Vagina (tissue), 2 donors: ENCODE measurements at regions not wholly inside any gene's neighbourhood (a gene's known extent, or its start where the extent isn't known, plus 50 kb on each side); places are given as distances from the start of the nearest gene placed in this dataset.

Experiments used
- DNase-seq, 2 donors: peaks; one replicate each; pipeline ENCODE4 v3.0.0-alpha.2; 2017; ENCODE audit errors: extremely low spot score in 2 of 2
- H3K27ac ChIP-seq: fragments of 200-600 bp; sonication (generic); one replicate; pipeline ENCODE4 v1.5.1; 2019
- H3K27me3 ChIP-seq: fragments of 200-600 bp; sonication (generic); one replicate; pipeline ENCODE4 v1.5.1; 2019
- H3K36me3 ChIP-seq, 2 donors: fragments of 200-600 bp; sonication (generic); one replicate each; pipeline ENCODE4 v1.5.1; 2017 to 2019
- H3K4me1 ChIP-seq: fragments of 200-600 bp; sonication (generic); one replicate; pipeline ENCODE4 v1.5.1; 2019
- H3K4me3 ChIP-seq, 2 donors: fragments of 200-600 bp; sonication (generic); 1 replicate in 1 of 2; 2 replicates in 1 of 2; pipeline ENCODE4 v1.5.1; 2016 to 2019
- H3K9me3 ChIP-seq: fragments of 200-600 bp; sonication (generic); one replicate; pipeline ENCODE4 v1.5.1; 2019
- POLR2A ChIP-seq, 2 donors: fragments of 450-650 bp; IDR thresholded peaks; one replicate each; pipeline ENCODE4 v1.6.1; 2017; ENCODE audit warnings: antibody characterized with exemption in 2 of 2, mild to moderate bottlenecking in 2 of 2, moderate library complexity in 2 of 2
- POLR2AphosphoS5 ChIP-seq, 2 donors: sonication (generic); formaldehyde crosslinking; IDR thresholded peaks; one replicate each; pipeline ENCODE4 v1.9.0; 2017; ENCODE audit warnings: antibody characterized with exemption in 2 of 2, mild to moderate bottlenecking in 2 of 2, low read depth in 1 of 2; ENCODE audit not compliant: insufficient read depth in 1 of 2
- intact Hi-C: fragments of 100-400 bp; cut with DNase I; formaldehyde crosslinking; loops from one replicate; pipeline ENCODE4 v1.15.1; 2023
- TF ChIP-seq, protein P1 (sequence below), 3 experiments: fragments of 450-650 bp in 2 of 3; fragments of 200-600 bp in 1 of 3; sonication (generic) in 1 of 3; IDR thresholded peaks; one replicate each; pipeline ENCODE4 v1.5.1; 2017 to 2019; ENCODE audit warnings: antibody characterized with exemption in 3 of 3, mild to moderate bottlenecking in 2 of 3, moderate library complexity in 2 of 3

DNA sequence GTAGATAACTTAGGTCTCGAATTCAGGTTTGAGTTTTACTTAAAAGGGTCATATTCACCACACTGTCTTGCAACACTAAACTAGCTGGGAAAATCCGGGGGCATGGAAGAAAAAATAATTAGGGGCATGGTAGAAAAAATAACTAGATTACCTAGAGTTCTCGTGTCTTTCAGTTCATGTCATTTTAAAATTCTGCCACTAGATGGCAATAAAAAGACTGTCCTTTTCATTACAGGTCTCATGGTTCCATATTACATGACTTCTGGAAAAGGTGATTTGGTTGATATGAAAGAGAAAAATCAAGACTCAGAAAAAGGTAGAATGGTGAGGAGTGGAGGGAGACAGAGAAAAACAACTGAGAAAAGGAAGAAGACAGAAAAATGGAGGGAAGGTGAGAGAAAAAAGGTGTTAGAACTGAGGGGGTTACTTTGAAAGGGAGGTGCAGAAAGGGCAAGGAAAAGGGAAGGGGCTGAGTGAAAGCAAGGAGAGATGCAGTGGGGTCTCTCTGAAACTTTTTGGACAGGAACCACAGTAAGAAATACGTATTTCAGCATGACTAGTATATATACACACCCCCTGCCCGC is 299.0 kb downstream of the KLF12 start:
- Histone ChIP-seq H3K27me3 (no peaks in the 10 kb centered on the region), H3K36me3 (no peaks in the 10 kb centered on the region), H3K4me1 (no peaks in the 10 kb centered on the region), H3K27ac (no peak overlapping the region), H3K4me3 (no peak overlapping the region), H3K9me3 (no peaks in the 10 kb centered on the region)
- no peak for TF ChIP-seq POLR2AphosphoS5 (IDR thresholded peaks at IDR 0.05; ENCODE audit: insufficient read depth in 1 of 2, low read depth in 1 of 2)
- TF ChIP-seq, protein P1, sequence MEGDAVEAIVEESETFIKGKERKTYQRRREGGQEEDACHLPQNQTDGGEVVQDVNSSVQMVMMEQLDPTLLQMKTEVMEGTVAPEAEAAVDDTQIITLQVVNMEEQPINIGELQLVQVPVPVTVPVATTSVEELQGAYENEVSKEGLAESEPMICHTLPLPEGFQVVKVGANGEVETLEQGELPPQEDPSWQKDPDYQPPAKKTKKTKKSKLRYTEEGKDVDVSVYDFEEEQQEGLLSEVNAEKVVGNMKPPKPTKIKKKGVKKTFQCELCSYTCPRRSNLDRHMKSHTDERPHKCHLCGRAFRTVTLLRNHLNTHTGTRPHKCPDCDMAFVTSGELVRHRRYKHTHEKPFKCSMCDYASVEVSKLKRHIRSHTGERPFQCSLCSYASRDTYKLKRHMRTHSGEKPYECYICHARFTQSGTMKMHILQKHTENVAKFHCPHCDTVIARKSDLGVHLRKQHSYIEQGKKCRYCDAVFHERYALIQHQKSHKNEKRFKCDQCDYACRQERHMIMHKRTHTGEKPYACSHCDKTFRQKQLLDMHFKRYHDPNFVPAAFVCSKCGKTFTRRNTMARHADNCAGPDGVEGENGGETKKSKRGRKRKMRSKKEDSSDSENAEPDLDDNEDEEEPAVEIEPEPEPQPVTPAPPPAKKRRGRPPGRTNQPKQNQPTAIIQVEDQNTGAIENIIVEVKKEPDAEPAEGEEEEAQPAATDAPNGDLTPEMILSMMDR (IDR thresholded peaks at IDR 0.05), result peak in 2 of 3 experiments; percentile 55 to 65
- no peak for DNase-seq
- intact Hi-C loops, result loop anchor here (10.0 kb wide), 1 partner anchor 1390 kb away; no protein-coding TSS in a partner anchor

DNA sequence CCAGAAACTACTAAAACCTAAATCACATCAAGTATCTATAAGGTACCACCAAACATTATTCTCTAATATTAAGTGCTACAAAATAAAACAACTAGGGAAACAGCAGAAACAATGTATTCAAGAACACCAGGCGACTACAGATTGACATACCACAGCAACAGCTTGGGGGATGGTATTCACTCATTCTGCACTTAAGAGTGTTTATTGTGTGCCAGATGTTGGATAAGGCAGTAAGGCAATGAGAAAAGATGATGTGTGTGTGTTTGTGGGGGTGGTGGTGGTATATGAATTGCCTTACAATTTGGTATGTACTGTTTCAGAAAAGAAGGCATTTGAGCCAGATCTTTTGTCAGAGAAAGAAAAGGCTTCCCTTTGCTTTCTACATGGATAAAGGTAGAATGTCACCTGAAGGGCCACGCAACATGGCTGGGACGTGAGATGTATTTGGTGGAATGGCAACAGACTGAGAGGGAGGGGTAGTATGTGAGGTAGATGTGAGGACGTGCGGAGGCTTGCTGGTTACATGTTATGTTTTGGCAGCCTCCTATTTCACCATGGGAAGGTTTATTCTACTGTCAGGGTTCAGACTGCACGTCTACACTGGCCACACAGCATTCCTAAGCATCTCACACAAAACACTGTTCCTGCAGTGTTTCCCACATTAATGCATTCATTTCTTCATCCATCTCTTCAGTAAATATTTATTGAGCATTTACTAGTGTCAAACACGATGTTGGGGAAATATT is 300.7 kb downstream of the KLF12 start:
- no peaks in the 10 kb centered on the region for H3K27me3 ChIP-seq
- H3K4me1 ChIP-seq, result no peaks in the 10 kb centered on the region
- intact Hi-C loops, result loop anchor here (10.0 kb wide), 1 partner anchor 1391 kb away; no protein-coding TSS in a partner anchor
- no peak for TF ChIP-seq POLR2A (IDR thresholded peaks at IDR 0.05)
- no peak for TF ChIP-seq POLR2AphosphoS5 (IDR thresholded peaks at IDR 0.05; ENCODE audit: insufficient read depth in 1 of 2, low read depth in 1 of 2)
- TF ChIP-seq, protein P1 (IDR thresholded peaks at IDR 0.05), result no peak
- H3K27ac ChIP-seq, result no peak overlapping the region
- H3K4me3 ChIP-seq, result no peak overlapping the region
- no peaks in the 10 kb centered on the region for H3K36me3 ChIP-seq
- no peak for DNase-seq
- no peaks in the 10 kb centered on the region for H3K9me3 ChIP-seq

DNA sequence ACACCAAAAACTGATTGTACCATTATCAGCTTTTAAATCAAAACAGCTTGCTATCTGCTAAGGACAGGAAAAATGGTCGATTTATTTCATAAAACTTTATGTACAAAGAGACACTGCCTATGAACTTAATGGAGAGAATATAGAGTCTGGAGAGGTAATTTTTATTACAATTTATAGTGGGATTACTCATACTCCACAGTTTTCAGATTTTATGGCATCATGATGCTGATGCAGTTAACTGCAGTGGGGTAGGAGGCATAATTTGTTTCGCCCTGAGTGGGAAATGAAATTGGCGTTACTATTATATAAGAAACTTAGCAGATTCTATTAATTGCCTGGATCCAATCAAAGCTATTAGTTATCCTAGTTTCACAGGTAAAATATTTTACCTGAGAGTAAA is 301.4 kb downstream of the KLF12 start:
- no peak for DNase-seq
- Histone ChIP-seq H3K9me3 (no peaks in the 10 kb centered on the region), H3K27me3 (no peaks in the 10 kb centered on the region), H3K36me3 (no peaks in the 10 kb centered on the region), H3K4me1 (no peaks in the 10 kb centered on the region), H3K27ac (no peak overlapping the region), H3K4me3 (no peak overlapping the region)
- TF ChIP-seq POLR2A (IDR thresholded peaks at IDR 0.05) (no peak), POLR2AphosphoS5 (IDR thresholded peaks at IDR 0.05; ENCODE audit: insufficient read depth in 1 of 2, low read depth in 1 of 2) (no peak)
- TF ChIP-seq, protein P1 (IDR thresholded peaks at IDR 0.05), result no peak
- intact Hi-C loops, result loop anchor here (10.0 kb wide), 1 partner anchor 1392 kb away; no protein-coding TSS in a partner anchor

DNA sequence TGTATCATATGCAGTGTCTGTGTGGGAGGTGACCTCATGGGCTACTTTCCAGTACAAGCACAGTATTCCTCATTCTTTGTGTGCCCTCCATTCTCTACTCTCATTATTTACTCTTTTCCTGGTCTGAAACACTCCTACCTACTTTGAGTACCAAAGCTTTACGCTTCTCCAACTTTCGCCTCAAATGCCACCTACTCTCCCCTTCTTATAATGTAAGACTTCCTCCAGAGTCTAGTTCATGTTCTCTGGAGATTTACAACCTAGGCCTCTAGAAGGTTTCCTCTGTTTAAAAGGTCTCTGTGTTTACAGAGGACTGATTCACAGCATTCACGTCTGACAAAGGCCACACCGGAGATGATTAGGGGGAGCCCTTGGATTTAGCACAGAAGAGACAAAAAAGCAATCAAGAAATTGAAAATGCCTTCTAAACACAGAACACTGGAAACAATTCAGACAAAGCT is 302.0 kb downstream of the KLF12 start:
- Histone ChIP-seq H3K4me1 (no peaks in the 10 kb centered on the region), H3K4me3 (no peak overlapping the region), H3K27me3 (no peaks in the 10 kb centered on the region), H3K27ac (no peak overlapping the region), H3K36me3 (no peaks in the 10 kb centered on the region), H3K9me3 (no peaks in the 10 kb centered on the region)
- intact Hi-C loops, result loop anchor here (10.0 kb wide), 1 partner anchor 1393 kb away; no protein-coding TSS in a partner anchor
- TF ChIP-seq POLR2A (IDR thresholded peaks at IDR 0.05) (no peak), POLR2AphosphoS5 (IDR thresholded peaks at IDR 0.05; ENCODE audit: insufficient read depth in 1 of 2, low read depth in 1 of 2) (no peak)
- TF ChIP-seq, protein P1 (IDR thresholded peaks at IDR 0.05), result no peak
- no peak for DNase-seq

DNA sequence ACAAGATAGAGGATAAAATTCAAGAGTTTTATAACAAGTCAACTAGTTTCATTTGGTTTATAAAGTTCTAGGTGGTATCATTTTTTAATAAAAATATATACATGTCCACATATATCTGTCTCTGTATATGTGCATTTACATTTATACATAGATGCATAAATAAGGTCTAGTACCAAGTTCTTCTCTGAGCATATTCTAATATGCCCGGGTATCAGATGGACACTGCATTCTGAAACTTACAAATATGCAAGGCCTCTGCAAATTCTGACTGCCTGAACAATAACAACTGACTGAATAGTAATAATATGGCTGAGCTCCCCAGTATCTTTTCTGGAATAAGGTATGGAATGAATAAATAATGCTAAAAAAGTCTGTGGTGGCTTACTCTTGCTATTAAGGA is 304.8 kb downstream of the KLF12 start:
- Histone ChIP-seq H3K27me3 (no peaks in the 10 kb centered on the region), H3K4me3 (no peak overlapping the region), H3K36me3 (no peaks in the 10 kb centered on the region), H3K9me3 (no peaks in the 10 kb centered on the region), H3K4me1 (no peaks in the 10 kb centered on the region), H3K27ac (no peak overlapping the region)
- no peak for DNase-seq
- TF ChIP-seq POLR2AphosphoS5 (IDR thresholded peaks at IDR 0.05; ENCODE audit: insufficient read depth in 1 of 2, low read depth in 1 of 2) (no peak), POLR2A (IDR thresholded peaks at IDR 0.05) (no peak)
- TF ChIP-seq, protein P1 (IDR thresholded peaks at IDR 0.05), result no peak
- intact Hi-C loops, result no loop called here
